HCT116 (cell line): ENCODE measurements at regions not wholly inside any gene's neighbourhood (a gene's known extent, or its start where the extent isn't known, plus 50 kb on each side); places are given as distances from the start of the nearest gene placed in this dataset.

Experiments used
- ATAC-seq: fragments of 200-7000 bp; cut with Tn5 transposase; 2 replicates; pipeline ENCODE4 v1.9.1; 2020; ENCODE audit warnings: mild to moderate bottlenecking, moderate library complexity
- BruUV-seq: library from RNA; stranded (reverse); fragments of 400-500 nt; replicated peaks from 2 replicates; lab custom pipeline; 2021; lab: Mats Ljungman, UMichigan
- CTCF ChIA-PET: fragments of 300-600 bp; sonication (Branson Sonifier 250); formaldehyde crosslinking; loops from one replicate; lab custom pipeline; 2021; ENCODE audit warnings: antibody characterized with exemption; lab: Charles Lee
- POLR2A ChIA-PET: fragments of 300-600, 350-600 bp; sonication (Branson Sonifier 250); formaldehyde crosslinking; loops from one replicate; lab custom pipeline; 2021; ENCODE audit warnings: antibody characterized with exemption; lab: Charles Lee
- RAD21 ChIA-PET, 2 experiments: fragments of 300-600 bp; sonication (Branson Sonifier 250); formaldehyde crosslinking; loops; one replicate each; lab custom pipeline; 2023; ENCODE audit warnings: low total read pairs in 2 of 2; ENCODE audit not compliant: uncharacterized antibody in 2 of 2, unreplicated experiment in 2 of 2, low non-redundant PET in 1 of 2; lab: Charles Lee
- DNase-seq: peaks from one replicate; pipeline ENCODE4 v3.0.0-alpha.2; 2010; ENCODE audit warnings: low read depth, low spot score
- H2AFZ ChIP-seq: fragments of 200-600 bp; shearing (Covaris generic), sonication (generic); 2 replicates; pipeline ENCODE4 v1.6.1; 2017; ENCODE audit warnings: low read depth, mixed run types, mixed read lengths, antibody characterized with exemption, low read length; ENCODE audit not compliant: poor library complexity, severe bottlenecking
- H3K27ac ChIP-seq: 2 replicates; pipeline ENCODE4 v1.5.1; 2012; ENCODE audit warnings: low read depth, low read length
- H3K27me3 ChIP-seq: fragments of 200-600 bp; sonication (generic); 2 replicates; pipeline ENCODE4 v1.6.1; 2016; ENCODE audit warnings: mixed run types, low read length, mixed read lengths; ENCODE audit not compliant: insufficient read depth
- H3K36me3 ChIP-seq, 2 experiments: fragments of 200-500 bp in 1 of 2; fragments of 200-600 bp in 1 of 2; sonication (Bioruptor generic) in 1 of 2; sonication (generic) in 1 of 2; 2 replicates each; pipeline versions ENCODE4 v1.5.1 to v1.6.1; 2014 to 2016; ENCODE audit warnings: low read length in 2 of 2, inconsistent platforms in 1 of 2, mixed read lengths in 1 of 2, mixed run types in 1 of 2; ENCODE audit not compliant: insufficient read depth in 2 of 2, control insufficient read depth in 1 of 2
- H3K4me1 ChIP-seq, 2 experiments: fragments of 200-600 bp in 1 of 2; sonication (generic) in 1 of 2; 2 replicates each; pipeline versions ENCODE4 v1.5.1 to v1.6.1; 2012 to 2017; ENCODE audit warnings: low read length in 2 of 2, inconsistent platforms in 1 of 2, mild to moderate bottlenecking in 1 of 2, mixed read lengths in 1 of 2, mixed run types in 1 of 2, moderate library complexity in 1 of 2; ENCODE audit not compliant: insufficient read depth in 2 of 2, control insufficient read depth in 1 of 2
- H3K4me2 ChIP-seq: fragments of 200-600 bp; sonication (generic); 2 replicates; pipeline ENCODE4 v1.6.1; 2017; ENCODE audit warnings: mixed run types, low read length, mixed read lengths
- H3K4me3 ChIP-seq, 2 experiments: fragments of 200-600 bp in 1 of 2; sonication (generic) in 1 of 2; replicated peaks in 1 of 2; 2 replicates each; pipeline ENCODE4 v1.5.1; 2011 to 2016; ENCODE audit warnings: low read length in 2 of 2, control low read depth in 1 of 2, low read depth in 1 of 2, mild to moderate bottlenecking in 1 of 2, mixed read lengths in 1 of 2, mixed run types in 1 of 2
- H3K79me2 ChIP-seq: fragments of 200-600 bp; sonication (generic); 2 replicates; pipeline ENCODE4 v1.6.1; 2017; ENCODE audit warnings: mild to moderate bottlenecking, mixed run types, low read length, moderate library complexity, mixed read lengths; ENCODE audit not compliant: insufficient read depth
- H3K9ac ChIP-seq: fragments of 200-600 bp; sonication (generic); 2 replicates; pipeline ENCODE4 v1.6.1; 2016; ENCODE audit warnings: low read length, mixed read lengths
- H3K9me2 ChIP-seq: fragments of 200-600 bp; sonication (generic), shearing (Covaris generic); 2 replicates; pipeline ENCODE4 v1.6.1; 2017; ENCODE audit warnings: mixed run types, mild to moderate bottlenecking, moderate library complexity; ENCODE audit not compliant: insufficient read depth
- H3K9me3 ChIP-seq, 2 experiments: fragments of 200-500 bp in 1 of 2; fragments of 200-600 bp in 1 of 2; sonication (Bioruptor generic) in 1 of 2; sonication (generic) in 1 of 2; 2 replicates each; pipeline ENCODE4 v1.6.1; 2014 to 2017; ENCODE audit warnings: low read length in 2 of 2, mixed read lengths in 2 of 2, inconsistent platforms in 1 of 2, low read depth in 1 of 2, mild to moderate bottlenecking in 1 of 2, mixed run types in 1 of 2, moderate library complexity in 1 of 2; ENCODE audit not compliant: control insufficient read depth in 1 of 2, insufficient read depth in 1 of 2
- H4K20me1 ChIP-seq: fragments of 200-600 bp; sonication (generic), shearing (Covaris generic); 2 replicates; pipeline ENCODE4 v1.6.1; 2017; ENCODE audit warnings: mixed run types, mild to moderate bottlenecking, moderate library complexity; ENCODE audit not compliant: insufficient read depth
- ATF3 ChIP-seq: IDR thresholded peaks from 2 replicates; pipeline ENCODE4 v1.6.1; 2012
- CBX3 ChIP-seq: IDR thresholded peaks from 2 replicates; pipeline ENCODE4 v1.6.1; 2012; ENCODE audit warnings: low read depth
- CTCF ChIP-seq, 3 experiments: fragments of 200-600 bp in 1 of 3; sonication (generic) in 1 of 3; IDR thresholded peaks in 2 of 3; conservative IDR thresholded peaks in 1 of 3; 2 replicates each; pipeline ENCODE4 v1.5.1; 2012 to 2017; ENCODE audit warnings: low read depth in 2 of 3, low read length in 2 of 3, antibody characterized with exemption in 1 of 3, borderline replicate concordance in 1 of 3, control low read depth in 1 of 3, mild to moderate bottlenecking in 1 of 3, mixed read lengths in 1 of 3, mixed run types in 1 of 3, moderate library complexity in 1 of 3; ENCODE audit not compliant: insufficient read depth in 1 of 3
- EGR1 ChIP-seq: IDR thresholded peaks from 2 replicates; pipeline ENCODE4 v1.6.1; 2012; ENCODE audit warnings: low read depth
- ELF1 ChIP-seq: IDR thresholded peaks from 2 replicates; pipeline ENCODE4 v1.6.1; 2012; ENCODE audit warnings: low read depth, borderline replicate concordance
- EZH2phosphoT487 ChIP-seq: fragments of 200-600 bp; IDR thresholded peaks from 2 replicates; pipeline ENCODE4 v1.6.1; 2018; ENCODE audit warnings: antibody characterized with exemption, borderline replicate concordance
- FOSL1 ChIP-seq: IDR thresholded peaks from 2 replicates; pipeline ENCODE4 v1.6.1; 2012; ENCODE audit warnings: low read depth
- JUND ChIP-seq: IDR thresholded peaks from 2 replicates; pipeline ENCODE4 v1.6.1; 2012
- POLR2AphosphoS5 ChIP-seq: IDR thresholded peaks from 2 replicates; pipeline ENCODE4 v1.6.1; 2011; ENCODE audit warnings: mild to moderate bottlenecking, low read depth, low read length, moderate library complexity
- REST ChIP-seq: IDR thresholded peaks from 2 replicates; pipeline ENCODE4 v1.6.1; 2012; ENCODE audit warnings: low read depth
- SIN3A ChIP-seq: IDR thresholded peaks from 2 replicates; pipeline ENCODE4 v1.6.1; 2012; ENCODE audit warnings: low read depth
- TCF7L2 ChIP-seq: IDR thresholded peaks from 2 replicates; pipeline ENCODE4 v1.7.0; 2011; ENCODE audit warnings: borderline replicate concordance, inconsistent platforms; ENCODE audit not compliant: insufficient read depth, insufficient read length; ENCODE audit errors: extremely low read depth
- YY1 ChIP-seq: IDR thresholded peaks from 2 replicates; pipeline ENCODE4 v1.6.1; 2011; ENCODE audit warnings: low read length, low read depth, moderate library complexity, mild to moderate bottlenecking; ENCODE audit not compliant: insufficient replicate concordance; ENCODE audit errors: extremely low read depth
- ZBTB33 ChIP-seq: IDR thresholded peaks from 2 replicates; pipeline ENCODE4 v1.6.1; 2011; ENCODE audit warnings: mild to moderate bottlenecking, low read length, moderate library complexity; ENCODE audit not compliant: insufficient replicate concordance; ENCODE audit errors: extremely low read depth
- ZFX ChIP-seq: fragments of 450-650 bp; IDR thresholded peaks from 2 replicates; pipeline ENCODE4 v1.6.1; 2017
- ZNF274 ChIP-seq: fragments of 200-500 bp; sonication (Bioruptor generic); IDR thresholded peaks from 2 replicates; pipeline ENCODE4 v1.6.1; 2014; ENCODE audit warnings: mild to moderate bottlenecking, low read depth, low read length, inconsistent platforms
- intact Hi-C: fragments of 100-400 bp; cut with micrococcal nuclease; formaldehyde crosslinking; loops from 2 replicates; pipeline ENCODE4 v1.10.0; 2022

GRCh38 chr4:14915018-14915417 lies 87.3 kb upstream of the CPEB2 start:
- Histone ChIP-seq H3K9me3 (no peaks in the 10 kb centered on the region), H3K27me3 (peaks cover under 1% of the 10 kb centered on the region; the same call in 1 of the 2 replicates), H3K4me3 (no peak overlapping the region), H3K9me2 (no peaks in the 10 kb centered on the region), H3K79me2 (no peaks in the 10 kb centered on the region), H2AFZ (no peak overlapping the region), H3K27ac (no peak overlapping the region), H3K9ac (no peak overlapping the region), H3K4me2 (no peak overlapping the region), H3K4me1 (peaks cover 4 to 13% of the 10 kb centered on the region in 2 experiments; a peak in 3 of 4 replicates), H4K20me1 (no peaks in the 10 kb centered on the region), H3K36me3 (no peaks in the 10 kb centered on the region)
- no peak for TF ChIP-seq CTCF (IDR thresholded peaks at IDR 0.05 in 2 of 3, conservative IDR thresholded peaks at IDR 0.05 in 1 of 3; ENCODE audit: borderline replicate concordance in 1 of 3, insufficient read depth in 1 of 3, low read depth in 2 of 3, low read length in 2 of 3)
- TF ChIP-seq ATF3, result no peak
- TF ChIP-seq POLR2AphosphoS5, result no peak
- no peak for TF ChIP-seq REST
- no peak for TF ChIP-seq ZBTB33
- no peak for TF ChIP-seq TCF7L2
- no peak for TF ChIP-seq CBX3
- no peak for TF ChIP-seq ZFX
- TF ChIP-seq ZNF274, result no peak
- no peak for TF ChIP-seq ELF1
- no peak for TF ChIP-seq EGR1
- no peak for TF ChIP-seq EZH2phosphoT487
- TF ChIP-seq FOSL1, result no peak
- TF ChIP-seq JUND, result no peak
- TF ChIP-seq YY1, result no peak
- no peak for TF ChIP-seq SIN3A
- intact Hi-C loops, result no loop called here
- RAD21 ChIA-PET, result no interaction called here
- CTCF ChIA-PET, result no interaction called here
- no TSS peak for BruUV-seq
- DNase-seq (no peak), ATAC-seq (no peak)
- POLR2A ChIA-PET, result no interaction called here
